ENCODE measurements at regions not wholly inside any gene's neighbourhood (a gene's known extent, or its start where the extent isn't known, plus 50 kb on each side); places are given as distances from the start of the nearest gene placed in this dataset.

DNA sequence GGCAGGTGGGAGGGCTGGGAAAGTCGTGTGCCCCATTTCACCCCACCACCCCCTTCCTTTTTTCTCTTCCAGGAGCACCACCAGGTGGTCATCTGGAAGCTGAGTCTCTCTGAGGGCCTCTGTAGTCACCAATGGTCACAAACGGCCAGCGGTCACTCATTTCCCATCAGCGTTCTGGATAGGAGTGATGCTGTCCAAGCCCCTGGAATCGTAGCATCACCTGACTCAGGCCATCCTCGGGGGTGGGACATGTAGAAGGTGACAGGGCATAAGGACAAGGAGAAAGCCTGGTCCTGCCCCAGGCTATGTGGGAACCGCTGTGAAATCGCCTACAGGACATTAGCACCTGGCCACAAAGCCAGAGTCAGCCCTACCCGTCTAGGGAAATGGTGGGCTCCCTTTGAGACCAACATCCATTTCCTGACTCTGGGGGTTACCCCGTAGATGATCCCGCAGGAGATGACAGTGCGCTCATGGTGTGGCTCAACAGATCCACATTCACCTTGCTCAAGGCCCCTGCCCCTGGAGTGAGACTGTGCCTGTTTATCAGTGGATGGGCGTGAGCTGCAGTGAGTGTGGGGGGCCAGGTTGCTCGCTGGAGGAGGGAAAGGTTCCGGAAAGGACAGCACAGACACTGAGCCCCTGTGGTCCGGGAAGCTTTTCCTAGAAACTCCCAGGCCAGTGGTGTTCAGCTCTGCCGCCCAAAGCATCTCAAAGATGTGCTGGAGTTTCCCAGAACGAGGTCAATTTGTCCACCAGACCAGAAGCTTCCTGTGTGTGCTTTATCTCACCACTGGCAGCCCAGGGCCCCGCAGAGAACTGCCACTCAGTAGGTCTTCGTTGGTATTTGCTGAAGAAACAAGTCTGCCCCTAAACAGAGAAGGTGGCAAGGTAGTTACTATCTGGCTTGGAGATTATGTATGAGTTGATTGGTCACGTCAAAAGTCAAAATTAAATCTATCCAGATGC lies 61.1 kb upstream of the UNC5A start:
- no peak overlapping the region for H3K4me3 ChIP-seq (ENCODE audit: low read length)
- no peaks in the 10 kb centered on the region for H4K20me1 ChIP-seq (ENCODE audit: insufficient read depth)
- H2AFZ ChIP-seq (ENCODE audit: low read depth, low read length): no peak overlapping the region
- no peaks in the 10 kb centered on the region for H3K9me3 ChIP-seq (ENCODE audit: low read length)
- H3K9me2 ChIP-seq (ENCODE audit: insufficient read depth, low read length): no peaks in the 10 kb centered on the region
- no peak overlapping the region for H3K4me2 ChIP-seq (ENCODE audit: low read length)
- TF ChIP-seq CTCF (IDR thresholded peaks at IDR 0.05; ENCODE audit: poor library complexity, severe bottlenecking) (no peak), POLR2AphosphoS5 (IDR thresholded peaks at IDR 0.05) (no peak), EZH2 (IDR thresholded peaks at IDR 0.05; ENCODE audit: borderline replicate concordance, insufficient read depth, low read length, poor library complexity, severe bottlenecking) (no peak), EP300 (conservative IDR thresholded peaks at IDR 0.05; ENCODE audit: poor library complexity, severe bottlenecking) (no peak), REST (IDR thresholded peaks at IDR 0.05; ENCODE audit: borderline replicate concordance) (no peak), MXI1 (conservative IDR thresholded peaks at IDR 0.05; ENCODE audit: poor library complexity, severe bottlenecking) (no peak), RAD21 (conservative IDR thresholded peaks at IDR 0.05) (no peak)
- no peak overlapping the region for H3K9ac ChIP-seq (ENCODE audit: low read length)
- H3K36me3 ChIP-seq (ENCODE audit: insufficient read depth, low read length): no peaks in the 10 kb centered on the region
- no peaks in the 10 kb centered on the region for H3F3A ChIP-seq (ENCODE audit: insufficient read depth, low read length, poor library complexity, severe bottlenecking)
- no peaks in the 10 kb centered on the region for H3K27me3 ChIP-seq (ENCODE audit: insufficient read depth, low read depth, low read length)
- no peaks in the 10 kb centered on the region for H3K79me2 ChIP-seq (replicated peaks; ENCODE audit: insufficient read depth, low read length)
- H3K27ac ChIP-seq (ENCODE audit: low read length): no peak overlapping the region

DNA sequence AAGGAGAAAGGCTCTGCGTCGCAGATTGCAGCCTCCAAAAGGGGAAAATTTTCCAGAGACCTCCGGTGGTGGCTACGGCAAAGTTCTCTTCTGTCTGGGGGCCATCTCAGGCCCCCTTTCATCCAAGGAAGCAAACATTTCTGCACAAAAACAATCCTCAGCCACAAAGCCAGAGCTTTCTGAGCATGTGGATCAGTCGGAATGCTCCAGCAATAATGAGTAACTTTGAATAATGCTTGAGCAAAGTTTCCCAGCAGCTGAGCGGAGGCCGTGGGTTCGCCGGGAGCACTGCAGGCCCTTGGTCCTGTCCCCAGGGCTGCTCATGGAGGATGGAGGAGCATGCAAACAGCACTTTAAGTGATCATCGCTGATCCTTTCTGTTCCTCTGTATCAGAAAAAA lies 60.2 kb upstream of the UNC5A start:
- H3K36me3 ChIP-seq (ENCODE audit: insufficient read depth, low read length): no peaks in the 10 kb centered on the region
- H3F3A ChIP-seq (ENCODE audit: insufficient read depth, low read length, poor library complexity, severe bottlenecking): no peaks in the 10 kb centered on the region
- H3K79me2 ChIP-seq (replicated peaks; ENCODE audit: insufficient read depth, low read length): no peaks in the 10 kb centered on the region
- H3K4me3 ChIP-seq (ENCODE audit: low read length): no peak overlapping the region
- H3K4me2 ChIP-seq (ENCODE audit: low read length): no peak overlapping the region
- H3K27ac ChIP-seq (ENCODE audit: low read length): no peak overlapping the region
- H3K27me3 ChIP-seq (ENCODE audit: insufficient read depth, low read depth, low read length): no peaks in the 10 kb centered on the region
- no peaks in the 10 kb centered on the region for H3K9me2 ChIP-seq (ENCODE audit: insufficient read depth, low read length)
- H4K20me1 ChIP-seq (ENCODE audit: insufficient read depth): no peaks in the 10 kb centered on the region
- H2AFZ ChIP-seq (ENCODE audit: low read depth, low read length): no peak overlapping the region
- no peaks in the 10 kb centered on the region for H3K9me3 ChIP-seq (ENCODE audit: low read length)
- no peak for TF ChIP-seq TAF1 (IDR thresholded peaks at IDR 0.05; ENCODE audit: low read depth)
- H3K9ac ChIP-seq (ENCODE audit: low read length): no peak overlapping the region

All from neural cell (in vitro differentiated cells).